Osteocyte (in vitro differentiated cells): ENCODE measurements at regions not wholly inside any gene's neighbourhood (a gene's known extent, or its start where the extent isn't known, plus 50 kb on each side); places are given as distances from the start of the nearest gene placed in this dataset.

Experiments
- DNase-seq: peaks from one replicate; pipeline ENCODE4 v3.0.0; 2021; ENCODE audit warnings: mixed read lengths; ENCODE audit not compliant: unreplicated experiment; ENCODE audit errors: extremely low spot score
- H3K27ac Mint-ChIP-seq: one replicate; pipeline ENCODE4 v1.8.0; 2021; ENCODE audit warnings: mild to moderate bottlenecking, mixed read lengths; ENCODE audit not compliant: unreplicated experiment
- H3K27me3 Mint-ChIP-seq: one replicate; pipeline ENCODE4 v1.8.0; 2021; ENCODE audit warnings: mixed read lengths; ENCODE audit not compliant: unreplicated experiment
- H3K36me3 Mint-ChIP-seq: one replicate; pipeline ENCODE4 v1.8.0; 2021; ENCODE audit warnings: mixed read lengths; ENCODE audit not compliant: unreplicated experiment
- H3K4me1 Mint-ChIP-seq: one replicate; pipeline ENCODE4 v1.8.0; 2021; ENCODE audit warnings: mixed read lengths; ENCODE audit not compliant: unreplicated experiment
- H3K4me3 Mint-ChIP-seq: one replicate; pipeline ENCODE4 v1.8.0; 2021; ENCODE audit warnings: mild to moderate bottlenecking, moderate library complexity, mixed read lengths; ENCODE audit not compliant: unreplicated experiment
- H3K9me3 Mint-ChIP-seq: one replicate; pipeline ENCODE4 v1.8.0; 2021; ENCODE audit warnings: mixed read lengths; ENCODE audit not compliant: unreplicated experiment
- CTCF ChIP-seq: fragments of 200-600 bp; sonication (generic); IDR thresholded peaks from 2 replicates; pipeline ENCODE4 v1.5.0; 2021; ENCODE audit warnings: antibody characterized with exemption, mild to moderate bottlenecking, moderate library complexity

GRCh38 chr2:150307258-150307657 lies 180.2 kb downstream of the RND3 start:
- Mint-ChIP-seq H3K27ac (no peak overlapping the region), H3K36me3 (peaks cover 6% of the 10 kb centered on the region), H3K27me3 (no peaks in the 10 kb centered on the region), H3K9me3 (peaks cover 7% of the 10 kb centered on the region), H3K4me1 (peaks cover 3% of the 10 kb centered on the region), H3K4me3 (no peak overlapping the region)
- DNase-seq: no peak
- TF ChIP-seq CTCF: no peak

GRCh38 chr2:150303281-150303680 lies 184.2 kb downstream of the RND3 start:
- DNase-seq: no peak
- no peaks in the 10 kb centered on the region for H3K27me3 Mint-ChIP-seq
- H3K4me1 Mint-ChIP-seq: no peaks in the 10 kb centered on the region
- peaks cover 6% of the 10 kb centered on the region for H3K36me3 Mint-ChIP-seq
- no peak overlapping the region for H3K4me3 Mint-ChIP-seq
- TF ChIP-seq CTCF: no peak
- H3K9me3 Mint-ChIP-seq: peaks cover 15% of the 10 kb centered on the region
- no peak overlapping the region for H3K27ac Mint-ChIP-seq

- no peak overlapping the region for H3K4me3 Mint-ChIP-seq
- no peak overlapping the region for H3K27ac Mint-ChIP-seq
- no peak for DNase-seq
- peaks cover 4% of the 10 kb centered on the region for H3K36me3 Mint-ChIP-seq
- H3K9me3 Mint-ChIP-seq: peaks cover 15% of the 10 kb centered on the region
- H3K27me3 Mint-ChIP-seq: no peaks in the 10 kb centered on the region
- peaks cover 7% of the 10 kb centered on the region for H3K4me1 Mint-ChIP-seq
- no peak for TF ChIP-seq CTCF
Measured at GRCh38 chr2:150298571-150299305, 188.7 kb downstream of the RND3 start.

GRCh38 chr2:150296770-150297546 lies 190.5 kb downstream of the RND3 start:
- Mint-ChIP-seq H3K27me3 (no peaks in the 10 kb centered on the region), H3K4me1 (peaks cover 9% of the 10 kb centered on the region), H3K27ac (no peak overlapping the region), H3K36me3 (no peaks in the 10 kb centered on the region), H3K4me3 (no peak overlapping the region), H3K9me3 (peaks cover 8% of the 10 kb centered on the region)
- no peak for DNase-seq
- no peak for TF ChIP-seq CTCF

GRCh38 chr2:150295544-150295943 lies 191.9 kb downstream of the RND3 start:
- peaks cover 8% of the 10 kb centered on the region for H3K9me3 Mint-ChIP-seq
- TF ChIP-seq CTCF: no peak
- DNase-seq: no peak
- H3K27ac Mint-ChIP-seq: no peak overlapping the region
- no peaks in the 10 kb centered on the region for H3K27me3 Mint-ChIP-seq
- H3K36me3 Mint-ChIP-seq: no peaks in the 10 kb centered on the region
- no peak overlapping the region for H3K4me3 Mint-ChIP-seq
- H3K4me1 Mint-ChIP-seq: peaks cover 9% of the 10 kb centered on the region
